WI38 (cell line): ENCODE measurements at regions not wholly inside any gene's neighbourhood (a gene's known extent, or its start where the extent isn't known, plus 50 kb on each side); places are given as distances from the start of the nearest gene placed in this dataset.

Experiments
- H3K4me3 ChIP-seq: 2 replicates; pipeline ENCODE4 v1.5.1; 2011; ENCODE audit warnings: low read depth, mild to moderate bottlenecking, control low read depth, low read length
- TF ChIP-seq, protein P1 (sequence below): IDR thresholded peaks from 2 replicates; pipeline ENCODE4 v1.5.1; 2012; ENCODE audit warnings: low read depth, mild to moderate bottlenecking, control low read depth, low read length

DNA sequence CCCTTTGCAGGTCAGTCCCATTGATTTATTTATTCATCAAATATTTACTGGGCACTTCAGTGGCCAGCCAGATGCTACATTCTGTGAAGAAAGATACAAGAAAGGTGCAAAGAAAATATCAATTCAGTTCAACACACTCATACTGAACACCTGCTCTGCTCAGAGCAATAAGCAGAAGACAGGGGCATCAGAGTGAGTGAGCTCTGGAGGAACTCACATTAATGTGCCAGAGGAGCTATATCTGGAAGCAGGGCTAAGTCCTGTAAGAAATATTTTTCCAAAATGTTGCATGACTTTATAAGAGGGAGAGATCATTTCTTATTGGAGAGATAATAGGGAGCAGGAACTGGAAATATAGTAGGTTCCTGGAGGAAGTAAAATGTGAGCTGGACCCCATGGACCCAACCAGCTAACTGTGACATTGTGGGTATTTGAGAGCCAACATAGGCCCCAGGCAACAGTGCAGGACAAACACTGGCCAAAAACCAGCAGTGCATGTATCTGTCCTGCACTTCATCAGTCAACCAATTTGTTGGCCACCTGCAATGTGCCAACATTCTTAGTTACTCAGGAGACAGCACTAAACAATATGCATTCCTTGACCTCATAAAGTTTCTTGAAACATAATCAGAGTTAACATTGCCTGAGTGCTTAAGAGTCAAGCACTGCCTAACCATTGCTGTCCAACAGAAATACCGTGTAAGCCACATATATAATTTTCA lies 102.7 kb upstream of the PTPRM start:
- no peak overlapping the region for H3K4me3 ChIP-seq
- TF ChIP-seq, protein P1, sequence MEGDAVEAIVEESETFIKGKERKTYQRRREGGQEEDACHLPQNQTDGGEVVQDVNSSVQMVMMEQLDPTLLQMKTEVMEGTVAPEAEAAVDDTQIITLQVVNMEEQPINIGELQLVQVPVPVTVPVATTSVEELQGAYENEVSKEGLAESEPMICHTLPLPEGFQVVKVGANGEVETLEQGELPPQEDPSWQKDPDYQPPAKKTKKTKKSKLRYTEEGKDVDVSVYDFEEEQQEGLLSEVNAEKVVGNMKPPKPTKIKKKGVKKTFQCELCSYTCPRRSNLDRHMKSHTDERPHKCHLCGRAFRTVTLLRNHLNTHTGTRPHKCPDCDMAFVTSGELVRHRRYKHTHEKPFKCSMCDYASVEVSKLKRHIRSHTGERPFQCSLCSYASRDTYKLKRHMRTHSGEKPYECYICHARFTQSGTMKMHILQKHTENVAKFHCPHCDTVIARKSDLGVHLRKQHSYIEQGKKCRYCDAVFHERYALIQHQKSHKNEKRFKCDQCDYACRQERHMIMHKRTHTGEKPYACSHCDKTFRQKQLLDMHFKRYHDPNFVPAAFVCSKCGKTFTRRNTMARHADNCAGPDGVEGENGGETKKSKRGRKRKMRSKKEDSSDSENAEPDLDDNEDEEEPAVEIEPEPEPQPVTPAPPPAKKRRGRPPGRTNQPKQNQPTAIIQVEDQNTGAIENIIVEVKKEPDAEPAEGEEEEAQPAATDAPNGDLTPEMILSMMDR = no peak

DNA sequence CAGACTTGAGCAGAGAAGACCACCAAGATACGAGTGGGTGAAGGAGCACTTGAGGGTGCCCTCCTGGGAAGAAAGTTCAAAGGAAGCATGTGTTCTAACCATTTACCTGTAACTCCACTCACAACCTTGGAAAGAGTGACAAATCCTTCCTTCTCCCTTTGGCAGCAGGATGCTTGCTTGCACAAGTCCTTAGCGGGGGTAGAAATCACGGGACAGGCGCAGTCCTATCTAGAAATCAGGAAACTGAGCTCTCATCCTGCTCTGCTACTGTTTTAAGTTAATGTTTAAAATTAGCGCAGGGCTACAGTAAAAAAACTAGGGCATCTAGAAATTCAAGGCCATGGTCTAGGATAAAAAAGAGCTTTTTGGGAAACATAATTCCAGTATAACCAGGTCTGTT lies 100.9 kb upstream of the PTPRM start:
- TF ChIP-seq, protein P1 = no peak
- no peak overlapping the region for H3K4me3 ChIP-seq

DNA sequence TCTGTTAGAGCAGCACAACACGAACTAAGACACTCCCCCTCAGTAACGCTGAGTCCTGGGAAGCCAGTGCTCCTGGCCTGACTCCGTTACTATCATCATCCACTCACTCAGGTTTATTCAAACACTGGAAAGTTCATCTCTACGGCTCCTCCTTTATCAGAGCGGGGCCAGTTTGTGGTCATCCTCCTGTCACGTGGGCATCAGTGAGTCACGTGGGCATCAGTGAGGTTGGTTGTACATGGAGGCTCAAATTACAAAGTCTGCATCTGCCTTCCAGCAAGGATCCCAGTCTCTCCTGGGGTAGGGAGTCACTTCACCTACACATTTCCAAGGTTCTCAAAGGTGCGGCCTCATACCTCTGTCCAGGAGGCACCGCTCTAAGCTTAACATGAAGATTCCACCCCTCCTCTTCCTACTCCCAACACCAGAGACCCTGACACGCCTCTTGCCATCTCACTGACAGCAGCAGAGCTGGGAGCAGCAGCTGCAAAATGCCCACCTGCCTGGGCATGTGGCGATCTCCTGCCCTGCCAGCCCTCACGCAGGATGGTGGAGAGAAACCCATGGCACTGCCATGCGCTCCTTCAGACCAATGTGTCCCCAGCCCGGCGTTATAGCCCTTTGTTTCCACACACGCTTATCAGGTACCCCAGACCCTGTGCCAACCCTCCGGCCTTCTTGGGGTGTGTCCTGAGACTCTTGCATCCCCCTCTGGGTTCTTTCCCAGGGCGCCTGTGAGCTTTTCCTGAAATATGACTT lies 99.2 kb upstream of the PTPRM start:
- TF ChIP-seq, protein P1 = no peak
- no peak overlapping the region for H3K4me3 ChIP-seq

DNA sequence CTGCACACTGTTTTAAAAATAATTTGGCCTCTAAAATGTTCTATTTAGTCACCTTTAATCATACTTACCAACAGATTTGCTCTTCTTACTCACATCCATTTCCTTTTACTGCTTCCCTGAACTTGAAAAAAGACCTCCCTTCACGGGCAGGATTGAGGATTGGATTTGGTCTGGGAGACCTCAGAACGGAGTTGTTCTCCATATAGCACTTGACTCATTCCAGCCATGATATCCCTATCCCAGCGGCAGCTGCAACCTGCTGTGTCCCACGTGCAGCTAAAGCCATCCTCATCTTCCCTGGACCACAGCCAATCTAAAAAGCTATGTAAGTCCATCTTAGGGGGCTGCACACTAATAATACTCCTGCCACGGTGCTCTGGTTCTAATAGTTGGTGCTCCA lies 97.0 kb upstream of the PTPRM start:
- TF ChIP-seq, protein P1 = no peak
- H3K4me3 ChIP-seq = no peak overlapping the region

DNA sequence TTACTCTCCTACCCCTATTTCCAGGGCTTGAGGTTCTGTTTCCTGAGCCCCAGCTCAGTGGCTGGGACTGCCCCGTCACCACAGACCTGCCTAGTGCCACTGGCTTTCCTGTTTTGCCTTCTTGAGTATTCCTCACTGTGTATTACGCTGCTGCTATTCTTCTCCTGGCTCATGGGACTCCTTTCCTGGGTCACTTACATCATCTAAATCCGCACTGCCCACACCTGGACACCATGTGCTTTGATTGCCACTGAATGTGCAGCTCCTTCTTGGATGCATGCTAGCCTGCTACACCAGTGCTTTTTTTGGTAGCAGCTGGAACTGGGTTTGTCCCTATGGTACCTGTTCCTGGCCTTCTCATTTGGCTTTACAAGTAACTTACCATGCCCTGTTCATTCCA lies 96.6 kb upstream of the PTPRM start:
- TF ChIP-seq, protein P1 = no peak
- H3K4me3 ChIP-seq = no peak overlapping the region

DNA sequence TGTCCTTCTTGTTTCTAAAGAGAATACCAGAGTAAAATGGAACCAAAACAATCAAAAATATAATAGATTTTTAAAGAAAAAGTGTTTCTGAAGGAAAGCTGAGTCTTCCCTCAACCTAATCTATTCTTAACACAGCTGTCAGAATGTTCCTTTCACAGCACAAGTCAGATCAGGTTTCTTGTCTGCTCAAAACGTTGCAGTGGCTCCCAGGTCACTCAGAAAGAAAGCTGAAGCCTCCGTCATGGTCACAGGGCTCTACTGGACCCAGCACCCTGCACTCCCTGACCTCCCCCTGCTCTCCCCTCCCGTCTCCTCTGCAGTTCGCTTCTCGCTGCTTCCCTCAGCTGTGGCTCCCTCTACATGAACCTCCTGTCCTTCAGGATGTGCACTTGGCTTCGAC lies 90.7 kb upstream of the PTPRM start:
- no peak overlapping the region for H3K4me3 ChIP-seq
- TF ChIP-seq, protein P1 = no peak

DNA sequence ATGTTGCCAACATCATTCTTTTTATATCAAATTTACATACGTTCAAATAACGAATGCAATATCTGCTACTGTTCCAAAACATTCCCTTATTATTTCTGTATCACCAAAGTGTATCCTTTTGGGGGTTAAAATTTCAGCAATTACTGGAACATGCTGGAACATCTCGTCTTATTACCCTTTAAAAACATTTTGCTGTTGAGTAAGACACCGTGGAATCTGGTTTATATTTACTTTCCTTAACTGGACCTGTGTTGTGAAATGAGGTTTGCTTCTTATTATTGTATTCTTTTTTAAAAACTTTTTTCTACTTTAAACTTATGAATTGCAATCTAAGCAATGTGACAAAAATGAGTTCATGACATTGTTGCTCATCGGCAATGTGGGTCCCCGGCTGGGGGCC lies 87.4 kb upstream of the PTPRM start:
- TF ChIP-seq, protein P1 = no peak
- no peak overlapping the region for H3K4me3 ChIP-seq
